ENCODE measurements at regions not wholly inside any gene's neighbourhood (a gene's known extent, or its start where the extent isn't known, plus 50 kb on each side); places are given as distances from the start of the nearest gene placed in this dataset.

- H3K4me3 ChIP-seq (ENCODE audit: low read depth in 1 of 2, low read length in 2 of 2), result no peak overlapping the region
- no peaks in the 10 kb centered on the region for H3K36me3 ChIP-seq (ENCODE audit: control insufficient read depth in 2 of 2, insufficient read depth in 2 of 2, low read length in 1 of 2)
- H3K27ac ChIP-seq (ENCODE audit: low read depth in 2 of 2, low read length in 1 of 2), result no peak overlapping the region
- WGBS, 2 donors, result 81 to 85% methylated on average over 5 of the region's 5 CpGs
- H3K4me1 ChIP-seq (ENCODE audit: control insufficient read depth in 2 of 2, insufficient read depth in 2 of 2, low read length in 1 of 2), result no peaks in the 10 kb centered on the region
- H3K9me3 ChIP-seq (ENCODE audit: control insufficient read depth in 2 of 2, insufficient read depth in 1 of 2, low read depth in 1 of 2, low read length in 1 of 2), result no peaks in the 10 kb centered on the region
- no peaks in the 10 kb centered on the region for H3K27me3 ChIP-seq (ENCODE audit: control insufficient read depth in 1 of 2, insufficient read depth in 2 of 2, low read length in 2 of 2)
Measured at GRCh38 chr12:41627476-41627875, 439.4 kb downstream of the PDZRN4 start.

- Histone ChIP-seq H3K27me3 (ENCODE audit: control insufficient read depth in 1 of 2, insufficient read depth in 2 of 2, low read length in 2 of 2) (no peaks in the 10 kb centered on the region), H3K9me3 (ENCODE audit: control insufficient read depth in 2 of 2, insufficient read depth in 1 of 2, low read depth in 1 of 2, low read length in 1 of 2) (no peaks in the 10 kb centered on the region), H3K4me3 (ENCODE audit: low read depth in 1 of 2, low read length in 2 of 2) (no peak overlapping the region), H3K4me1 (ENCODE audit: control insufficient read depth in 2 of 2, insufficient read depth in 2 of 2, low read length in 1 of 2) (no peaks in the 10 kb centered on the region), H3K36me3 (ENCODE audit: control insufficient read depth in 2 of 2, insufficient read depth in 2 of 2, low read length in 1 of 2) (no peaks in the 10 kb centered on the region), H3K27ac (ENCODE audit: low read depth in 2 of 2, low read length in 1 of 2) (no peak overlapping the region)
- WGBS, 2 donors, result 19 to 31% methylated on average over 1 of the region's 1 CpG
Measured at GRCh38 chr12:41624571-41624970, 436.5 kb downstream of the PDZRN4 start.

Data from esophagus (tissue), 2 donors.